Ovary (tissue), 3 donors: ENCODE measurements at regions not wholly inside any gene's neighbourhood (a gene's known extent, or its start where the extent isn't known, plus 50 kb on each side); places are given as distances from the start of the nearest gene placed in this dataset.

Experiments used
- EP300 ChIP-seq: sonication (generic); formaldehyde crosslinking; IDR thresholded peaks from one replicate; pipeline ENCODE4 v1.6.1; 2017; ENCODE audit warnings: antibody characterized with exemption
- POLR2A ChIP-seq: fragments of 450-650 bp; IDR thresholded peaks from one replicate; pipeline ENCODE4 v1.6.1; 2017; ENCODE audit warnings: antibody characterized with exemption, mild to moderate bottlenecking, moderate library complexity
- TF ChIP-seq, protein P1 (sequence below), 3 donors: fragments of 450-650 bp in 2 of 3; fragments of 200-600 bp in 1 of 3; IDR thresholded peaks; one replicate each; pipeline versions ENCODE4 v1.5.1 to v1.8.0; 2016 to 2022; ENCODE audit warnings: antibody characterized with exemption in 3 of 3, mild to moderate bottlenecking in 1 of 3
- donor health status: DM: no; HTN: no; CAD: no.

GRCh38 chr5:165874851-165875250 lies 2369.4 kb downstream of the MAT2B start:
- TF ChIP-seq, protein P1, sequence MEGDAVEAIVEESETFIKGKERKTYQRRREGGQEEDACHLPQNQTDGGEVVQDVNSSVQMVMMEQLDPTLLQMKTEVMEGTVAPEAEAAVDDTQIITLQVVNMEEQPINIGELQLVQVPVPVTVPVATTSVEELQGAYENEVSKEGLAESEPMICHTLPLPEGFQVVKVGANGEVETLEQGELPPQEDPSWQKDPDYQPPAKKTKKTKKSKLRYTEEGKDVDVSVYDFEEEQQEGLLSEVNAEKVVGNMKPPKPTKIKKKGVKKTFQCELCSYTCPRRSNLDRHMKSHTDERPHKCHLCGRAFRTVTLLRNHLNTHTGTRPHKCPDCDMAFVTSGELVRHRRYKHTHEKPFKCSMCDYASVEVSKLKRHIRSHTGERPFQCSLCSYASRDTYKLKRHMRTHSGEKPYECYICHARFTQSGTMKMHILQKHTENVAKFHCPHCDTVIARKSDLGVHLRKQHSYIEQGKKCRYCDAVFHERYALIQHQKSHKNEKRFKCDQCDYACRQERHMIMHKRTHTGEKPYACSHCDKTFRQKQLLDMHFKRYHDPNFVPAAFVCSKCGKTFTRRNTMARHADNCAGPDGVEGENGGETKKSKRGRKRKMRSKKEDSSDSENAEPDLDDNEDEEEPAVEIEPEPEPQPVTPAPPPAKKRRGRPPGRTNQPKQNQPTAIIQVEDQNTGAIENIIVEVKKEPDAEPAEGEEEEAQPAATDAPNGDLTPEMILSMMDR (IDR thresholded peaks at IDR 0.05): no peak
- TF ChIP-seq EP300: no peak
- no peak for TF ChIP-seq POLR2A
